CD14-positive monocyte (primary cell): ENCODE measurements at regions not wholly inside any gene's neighbourhood (a gene's known extent, or its start where the extent isn't known, plus 50 kb on each side); places are given as distances from the start of the nearest gene placed in this dataset.

ENCODE experiments used
- DNase-seq, 3 donors: peaks; one replicate each; pipeline ENCODE4 v3.0.0-alpha.2; 2011 to 2022
- H2AFZ ChIP-seq: 2 replicates; pipeline ENCODE4 v1.6.0; 2012; ENCODE audit warnings: mild to moderate bottlenecking, low read depth, low read length, inconsistent platforms; ENCODE audit not compliant: insufficient read depth, poor library complexity, severe bottlenecking
- H3K27ac ChIP-seq, 2 donors: 1 replicate in 1 of 2; 2 replicates in 1 of 2; pipeline ENCODE4 v1.5.1; 2012 to 2013; ENCODE audit warnings: low read length in 2 of 2, control low read depth in 1 of 2, inconsistent platforms in 1 of 2, low read depth in 1 of 2, mild to moderate bottlenecking in 1 of 2
- H3K27me3 ChIP-seq, 2 donors: one replicate each; pipeline versions ENCODE4 v1.6.0 to v1.6.1; 2011 to 2013; ENCODE audit warnings: low read length in 2 of 2; ENCODE audit not compliant: control insufficient read depth in 2 of 2, insufficient read depth in 2 of 2
- H3K36me3 ChIP-seq, 2 donors: replicated peaks in 1 of 2; 1 replicate in 1 of 2; 2 replicates in 1 of 2; pipeline versions ENCODE4 v1.5.1 to v1.6.1; 2012 to 2013; ENCODE audit warnings: low read length in 2 of 2, control low read depth in 1 of 2, inconsistent platforms in 1 of 2, mild to moderate bottlenecking in 1 of 2; ENCODE audit not compliant: insufficient read depth in 2 of 2, control insufficient read depth in 1 of 2
- H3K4me1 ChIP-seq, 2 donors: 1 replicate in 1 of 2; 2 replicates in 1 of 2; pipeline versions ENCODE4 v1.5.1 to v1.6.1; 2012 to 2013; ENCODE audit warnings: low read length in 2 of 2, control low read depth in 1 of 2, inconsistent platforms in 1 of 2, mild to moderate bottlenecking in 1 of 2, moderate library complexity in 1 of 2; ENCODE audit not compliant: insufficient read depth in 2 of 2, control insufficient read depth in 1 of 2
- H3K4me2 ChIP-seq: replicated peaks from 2 replicates; pipeline ENCODE3; 2012; ENCODE audit warnings: low read length, moderate library complexity, mild to moderate bottlenecking; ENCODE audit not compliant: poor library complexity, severe bottlenecking; ENCODE audit errors: extremely low read depth
- H3K4me3 ChIP-seq, 3 experiments: fragments of 200-600 bp in 1 of 3; sonication (generic) in 1 of 3; replicated peaks in 1 of 3; 1 replicate in 2 of 3; 2 replicates in 1 of 3; pipeline ENCODE4 v1.5.1; 2011 to 2013; ENCODE audit warnings: low read length in 3 of 3, mild to moderate bottlenecking in 3 of 3, control low read depth in 2 of 3, low read depth in 2 of 3, inconsistent platforms in 1 of 3, moderate library complexity in 1 of 3
- H3K79me2 ChIP-seq: 2 replicates; pipeline ENCODE4 v1.6.0; 2012; ENCODE audit warnings: mild to moderate bottlenecking, control low read depth, inconsistent platforms, low read length, moderate library complexity; ENCODE audit not compliant: insufficient read depth
- H3K9ac ChIP-seq: 2 replicates; pipeline ENCODE4 v1.6.0; 2017; ENCODE audit warnings: low read length, mild to moderate bottlenecking; ENCODE audit not compliant: insufficient read depth, poor library complexity, severe bottlenecking
- H3K9me3 ChIP-seq, 2 donors: replicated peaks in 1 of 2; 1 replicate in 1 of 2; 2 replicates in 1 of 2; pipeline versions ENCODE4 v1.5.1 to v1.6.1; 2012 to 2013; ENCODE audit warnings: low read length in 2 of 2, control low read depth in 1 of 2; ENCODE audit not compliant: control insufficient read depth in 1 of 2, insufficient read depth in 1 of 2
- H4K20me1 ChIP-seq: 2 replicates; pipeline ENCODE4 v1.6.0; 2012; ENCODE audit warnings: mild to moderate bottlenecking, low read length, control low read depth, moderate library complexity; ENCODE audit not compliant: insufficient read depth
- H3K27ac Mint-ChIP-seq, 7 donors: one replicate each; pipeline ENCODE4 v1.8.0; 2020; ENCODE audit warnings: mild to moderate bottlenecking in 7 of 7, mixed read lengths in 7 of 7, moderate library complexity in 6 of 7, inconsistent platforms in 2 of 7
- H3K27me3 Mint-ChIP-seq, 3 donors: one replicate each; pipeline ENCODE4 v1.8.0; 2021 to 2022; ENCODE audit warnings: low read depth in 3 of 3, mild to moderate bottlenecking in 3 of 3, mixed read lengths in 3 of 3, moderate library complexity in 3 of 3, inconsistent platforms in 1 of 3
- H3K36me3 Mint-ChIP-seq, 2 donors: one replicate each; pipeline ENCODE4 v1.8.0; 2020; ENCODE audit warnings: mixed read lengths in 2 of 2, inconsistent platforms in 1 of 2, mild to moderate bottlenecking in 1 of 2
- H3K4me1 Mint-ChIP-seq: one replicate; pipeline ENCODE4 v1.8.0; 2020; ENCODE audit warnings: mild to moderate bottlenecking, mixed read lengths
- H3K4me3 Mint-ChIP-seq, 2 donors: one replicate each; pipeline ENCODE4 v1.8.0; 2020; ENCODE audit warnings: mild to moderate bottlenecking in 2 of 2, mixed read lengths in 2 of 2, moderate library complexity in 1 of 2
- H3K9me3 Mint-ChIP-seq, 7 donors: one replicate each; pipeline ENCODE4 v1.8.0; 2020 to 2022; ENCODE audit warnings: mixed read lengths in 7 of 7, mild to moderate bottlenecking in 6 of 7, moderate library complexity in 6 of 7, inconsistent platforms in 2 of 7
- WGBS: methylation state at CpG from one replicate; pipeline ENCODE4 v1.1.5; 2013; ENCODE audit warnings: missing lambda C conversion rate; ENCODE audit not compliant: insufficient coverage; 5-methylcytosine and 5-hydroxymethylcytosine counted together
- intact Hi-C, 2 donors: fragments of 100-400 bp; cut with micrococcal nuclease; formaldehyde crosslinking; loops; one replicate each; pipeline versions ENCODE4 v1.15.0 to v1.15.1; 2023
- TF ChIP-seq, protein P1 (sequence below): fragments of 200-600 bp; IDR thresholded peaks from one replicate; pipeline ENCODE4 v1.8.0; 2022; ENCODE audit warnings: antibody characterized with exemption, mild to moderate bottlenecking

DNA sequence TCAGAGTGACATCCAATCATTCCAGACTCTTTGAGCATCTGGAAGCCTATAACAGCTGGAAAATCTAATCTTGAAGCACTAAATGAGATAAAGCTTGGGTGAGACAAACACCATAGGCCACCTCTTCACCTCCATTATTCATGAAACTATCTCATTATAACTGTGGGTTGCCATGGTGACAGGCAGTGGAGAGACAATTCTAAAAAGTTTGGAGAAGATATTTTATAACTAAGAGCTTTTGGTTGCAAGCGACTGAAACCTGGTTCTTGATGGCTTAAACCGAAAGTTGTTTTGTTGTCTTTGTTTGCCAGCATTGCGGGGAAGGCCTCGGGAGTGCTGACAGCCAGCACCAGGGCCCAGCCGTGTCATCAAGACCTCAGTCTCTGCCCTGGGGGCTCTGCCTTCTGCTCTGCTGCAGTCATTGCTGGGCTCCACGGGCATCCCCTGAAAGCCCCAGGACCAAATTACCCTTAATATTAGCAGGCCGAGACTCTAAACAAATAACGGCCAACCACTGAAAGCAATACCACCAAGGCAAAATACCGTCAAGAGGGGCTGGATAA lies 353.6 kb upstream of the SFSWAP start:
- Histone ChIP-seq H2AFZ (no peak overlapping the region), H3K36me3 (no peaks in the 10 kb centered on the region), H3K27ac (no peak overlapping the region), H3K9ac (no peak overlapping the region), H3K4me3 (no peak overlapping the region), H3K79me2 (no peaks in the 10 kb centered on the region), H4K20me1 (no peaks in the 10 kb centered on the region), H3K9me3 (peaks cover 0 to 3% of the 10 kb centered on the region in 2 donors), H3K27me3 (no peaks in the 10 kb centered on the region), H3K4me2 (no peak overlapping the region), H3K4me1 (no peaks in the 10 kb centered on the region)
- DNase-seq, result no peak
- H3K4me1 Mint-ChIP-seq, result no peaks in the 10 kb centered on the region
- WGBS, result 98% methylated on average over 6 of the region's 9 CpGs
- TF ChIP-seq, protein P1, sequence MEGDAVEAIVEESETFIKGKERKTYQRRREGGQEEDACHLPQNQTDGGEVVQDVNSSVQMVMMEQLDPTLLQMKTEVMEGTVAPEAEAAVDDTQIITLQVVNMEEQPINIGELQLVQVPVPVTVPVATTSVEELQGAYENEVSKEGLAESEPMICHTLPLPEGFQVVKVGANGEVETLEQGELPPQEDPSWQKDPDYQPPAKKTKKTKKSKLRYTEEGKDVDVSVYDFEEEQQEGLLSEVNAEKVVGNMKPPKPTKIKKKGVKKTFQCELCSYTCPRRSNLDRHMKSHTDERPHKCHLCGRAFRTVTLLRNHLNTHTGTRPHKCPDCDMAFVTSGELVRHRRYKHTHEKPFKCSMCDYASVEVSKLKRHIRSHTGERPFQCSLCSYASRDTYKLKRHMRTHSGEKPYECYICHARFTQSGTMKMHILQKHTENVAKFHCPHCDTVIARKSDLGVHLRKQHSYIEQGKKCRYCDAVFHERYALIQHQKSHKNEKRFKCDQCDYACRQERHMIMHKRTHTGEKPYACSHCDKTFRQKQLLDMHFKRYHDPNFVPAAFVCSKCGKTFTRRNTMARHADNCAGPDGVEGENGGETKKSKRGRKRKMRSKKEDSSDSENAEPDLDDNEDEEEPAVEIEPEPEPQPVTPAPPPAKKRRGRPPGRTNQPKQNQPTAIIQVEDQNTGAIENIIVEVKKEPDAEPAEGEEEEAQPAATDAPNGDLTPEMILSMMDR, result no peak
- peaks cover 2 to 3% (median 2%) of the 10 kb centered on the region in 3 donors for H3K27me3 Mint-ChIP-seq
- no peak overlapping the region for H3K4me3 Mint-ChIP-seq
- H3K9me3 Mint-ChIP-seq, result peaks cover 0 to 8% (median 0%) of the 10 kb centered on the region in 7 donors
- no peaks in the 10 kb centered on the region for H3K36me3 Mint-ChIP-seq
- no peak overlapping the region for H3K27ac Mint-ChIP-seq
- intact Hi-C loops, result no loop called here

DNA sequence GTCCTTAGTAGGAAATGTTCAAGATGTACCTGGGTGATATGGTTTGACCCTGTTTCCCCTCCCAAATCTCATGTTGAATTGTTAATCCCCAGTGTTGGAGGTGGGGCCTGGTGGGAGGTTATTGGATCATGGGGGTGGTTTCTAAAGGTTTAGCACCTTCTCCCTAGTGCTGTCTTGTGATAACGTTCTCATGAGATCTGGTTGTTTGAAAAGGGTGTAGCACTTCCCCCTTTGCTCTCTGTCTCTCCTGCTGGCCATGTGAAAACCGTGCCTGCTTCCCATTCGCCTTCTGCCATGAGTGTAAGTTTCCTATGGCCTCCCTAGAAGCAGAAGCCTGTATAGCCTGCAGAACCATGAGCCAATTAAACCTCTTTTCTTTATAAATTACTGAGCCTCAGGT lies 353.0 kb upstream of the SFSWAP start:
- no peaks in the 10 kb centered on the region for H3K36me3 ChIP-seq
- peaks cover 0 to 2% (median 0%) of the 10 kb centered on the region in 7 donors for H3K9me3 Mint-ChIP-seq
- H3K9me3 ChIP-seq, result no peaks in the 10 kb centered on the region
- H3K4me3 ChIP-seq, result no peak overlapping the region
- no peaks in the 10 kb centered on the region for H3K79me2 ChIP-seq
- DNase-seq, result no peak
- no CpG with 5 or more reads among the region's 3 CpGs for WGBS
- no peaks in the 10 kb centered on the region for H3K4me1 ChIP-seq
- H3K27me3 Mint-ChIP-seq, result peaks cover 2 to 3% (median 2%) of the 10 kb centered on the region in 3 donors
- no peak overlapping the region for H3K4me3 Mint-ChIP-seq
- no peak overlapping the region for H3K4me2 ChIP-seq
- H3K27ac ChIP-seq, result no peak overlapping the region
- no peaks in the 10 kb centered on the region for H4K20me1 ChIP-seq
- intact Hi-C loops, result no loop called here
- TF ChIP-seq, protein P1, result no peak
- H3K36me3 Mint-ChIP-seq, result no peaks in the 10 kb centered on the region
- H3K9ac ChIP-seq, result no peak overlapping the region
- no peaks in the 10 kb centered on the region for H3K27me3 ChIP-seq
- H3K4me1 Mint-ChIP-seq, result no peaks in the 10 kb centered on the region
- no peak overlapping the region for H2AFZ ChIP-seq
- no peak overlapping the region for H3K27ac Mint-ChIP-seq
